Esophagus (tissue), 2 donors: ENCODE measurements at regions not wholly inside any gene's neighbourhood (a gene's known extent, or its start where the extent isn't known, plus 50 kb on each side); places are given as distances from the start of the nearest gene placed in this dataset.

Source experiments
- H3K27ac ChIP-seq, 2 donors: one replicate each; pipeline ENCODE4 v1.5.1; 2013; ENCODE audit warnings: low read depth in 2 of 2, mild to moderate bottlenecking in 2 of 2, inconsistent platforms in 1 of 2, low read length in 1 of 2, moderate library complexity in 1 of 2
- H3K27me3 ChIP-seq, 2 donors: one replicate each; pipeline ENCODE4 v1.6.1; 2013; ENCODE audit warnings: low read length in 2 of 2, control low read depth in 1 of 2, mild to moderate bottlenecking in 1 of 2; ENCODE audit not compliant: insufficient read depth in 2 of 2, control insufficient read depth in 1 of 2
- H3K36me3 ChIP-seq, 2 donors: one replicate each; pipeline ENCODE4 v1.6.1; 2013; ENCODE audit warnings: low read length in 1 of 2; ENCODE audit not compliant: control insufficient read depth in 2 of 2, insufficient read depth in 2 of 2
- H3K4me1 ChIP-seq, 2 donors: one replicate each; pipeline ENCODE4 v1.6.1; 2013; ENCODE audit warnings: low read length in 1 of 2; ENCODE audit not compliant: control insufficient read depth in 2 of 2, insufficient read depth in 2 of 2
- H3K4me3 ChIP-seq, 2 donors: one replicate each; pipeline ENCODE4 v1.5.1; 2013; ENCODE audit warnings: low read length in 2 of 2, mild to moderate bottlenecking in 2 of 2, low read depth in 1 of 2, moderate library complexity in 1 of 2
- H3K9me3 ChIP-seq, 2 donors: one replicate each; pipeline ENCODE4 v1.6.1; 2013; ENCODE audit warnings: mild to moderate bottlenecking in 2 of 2, low read depth in 1 of 2, low read length in 1 of 2, moderate library complexity in 1 of 2; ENCODE audit not compliant: control insufficient read depth in 2 of 2, insufficient read depth in 1 of 2
- WGBS, 2 donors: extraction: QIAGEN DNeasy Blood & Tissue Kit; methylation state at CpG; one replicate each; pipeline ENCODE4 v1.1.7; 2013; 5-methylcytosine and 5-hydroxymethylcytosine counted together
- donor health status: healthy with polysubstance abuse.
- donor health status: Bipolar disorder and iron deficiency.

DNA sequence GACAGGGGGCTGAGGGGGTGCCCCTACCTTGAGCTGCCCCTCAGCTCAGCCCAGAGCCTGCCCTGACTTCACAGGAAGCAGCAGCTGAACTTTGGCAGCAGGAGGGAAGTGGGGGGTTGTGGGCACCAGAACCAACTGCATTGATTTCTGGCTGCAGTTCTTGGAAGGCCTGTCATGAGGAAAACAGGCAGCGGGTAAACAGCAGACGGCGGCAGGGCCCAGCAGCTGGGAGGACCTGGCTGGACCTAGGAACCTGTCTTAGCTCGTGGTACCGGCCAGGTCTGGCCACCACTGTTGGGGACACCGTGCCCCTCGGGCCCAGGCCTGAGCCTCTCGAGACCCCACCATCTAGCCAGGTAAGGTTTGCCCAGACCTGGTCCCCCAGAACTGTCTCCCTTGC lies 154.2 kb upstream of the MYL2 start:
- no peak overlapping the region for H3K27ac ChIP-seq
- H3K4me3 ChIP-seq, result no peak overlapping the region
- no peaks in the 10 kb centered on the region for H3K36me3 ChIP-seq
- no peaks in the 10 kb centered on the region for H3K9me3 ChIP-seq
- H3K4me1 ChIP-seq, result no peaks in the 10 kb centered on the region
- H3K27me3 ChIP-seq, result no peaks in the 10 kb centered on the region
- 65 to 80% methylated on average over 8 of the region's 8 CpGs for WGBS, 2 donors

- WGBS, 2 donors, result 84 to 88% methylated on average over 4 of the region's 4 CpGs
- no peaks in the 10 kb centered on the region for H3K27me3 ChIP-seq
- no peak overlapping the region for H3K4me3 ChIP-seq
These were observed 153.0 kb upstream of the MYL2 start for GRCh38 chr12:111073370-111073769.

GRCh38 chr12:111072299-111072698 lies 151.9 kb upstream of the MYL2 start:
- no peaks in the 10 kb centered on the region for H3K36me3 ChIP-seq

More at GRCh38 chr12:111073370-111073769, 153.0 kb upstream of the MYL2 start:
- H3K27ac ChIP-seq, result no peak overlapping the region
- no peaks in the 10 kb centered on the region for H3K36me3 ChIP-seq
- no peaks in the 10 kb centered on the region for H3K9me3 ChIP-seq
- no peaks in the 10 kb centered on the region for H3K4me1 ChIP-seq

GRCh38 chr12:111069886-111070285 lies 149.5 kb upstream of the MYL2 start:
- Histone ChIP-seq H3K27ac (no peak overlapping the region), H3K36me3 (no peaks in the 10 kb centered on the region), H3K9me3 (no peaks in the 10 kb centered on the region), H3K4me1 (no peaks in the 10 kb centered on the region), H3K27me3 (no peaks in the 10 kb centered on the region), H3K4me3 (no peak overlapping the region)
- WGBS, 2 donors, result 85 to 95% methylated on average over 4 of the region's 4 CpGs

More at GRCh38 chr12:111072299-111072698, 151.9 kb upstream of the MYL2 start:
- Histone ChIP-seq H3K27me3 (no peaks in the 10 kb centered on the region), H3K4me1 (no peaks in the 10 kb centered on the region), H3K9me3 (no peaks in the 10 kb centered on the region), H3K27ac (no peak overlapping the region), H3K4me3 (no peak overlapping the region)

DNA sequence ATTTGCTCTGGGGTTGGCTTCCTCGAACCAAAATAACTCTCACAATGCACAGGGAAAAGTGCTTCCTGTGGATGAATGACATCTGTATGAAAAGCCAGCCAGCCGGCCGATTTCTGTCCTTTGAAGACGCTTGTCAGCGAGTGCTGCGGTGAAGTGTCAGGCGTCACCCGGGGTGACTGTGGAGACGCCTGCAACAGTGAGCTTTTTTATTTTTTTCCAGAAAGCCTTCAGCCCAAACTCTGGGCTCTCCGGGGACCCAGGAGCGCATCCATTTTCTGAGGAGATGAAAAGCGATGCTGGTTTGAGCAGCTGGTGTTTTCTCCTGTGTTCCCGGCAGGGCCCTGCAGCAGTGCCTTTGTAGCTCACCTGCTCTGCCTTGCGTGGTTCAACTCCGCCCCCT lies 147.9 kb upstream of the MYL2 start:
- no peaks in the 10 kb centered on the region for H3K4me1 ChIP-seq
- H3K4me3 ChIP-seq, result no peak overlapping the region
- H3K27me3 ChIP-seq, result no peaks in the 10 kb centered on the region
- 40 to 41% methylated on average over 15 of the region's 15 CpGs for WGBS, 2 donors
- no peaks in the 10 kb centered on the region for H3K36me3 ChIP-seq
- H3K27ac ChIP-seq, result no peak overlapping the region
- H3K9me3 ChIP-seq, result no peaks in the 10 kb centered on the region

DNA sequence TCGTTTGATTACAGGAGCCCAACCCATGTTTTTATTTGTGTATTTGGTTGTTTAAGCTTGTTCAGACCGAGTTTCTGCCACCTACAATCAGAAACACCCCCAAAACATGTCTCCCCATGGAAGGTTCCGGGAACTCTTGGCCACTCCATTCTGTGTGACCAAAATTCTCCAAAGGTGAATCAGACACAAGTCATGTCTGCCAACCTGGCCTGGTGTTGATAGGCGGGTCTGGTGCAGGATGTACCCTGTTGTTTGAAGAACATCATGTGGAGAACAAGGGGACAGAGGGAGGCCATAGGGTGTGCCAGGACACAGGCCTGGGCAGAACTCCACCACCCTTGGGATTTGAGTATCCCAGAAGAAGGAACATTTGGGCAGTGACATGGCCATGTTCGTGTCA lies 147.1 kb upstream of the MYL2 start:
- Histone ChIP-seq H3K36me3 (no peaks in the 10 kb centered on the region), H3K27ac (no peak overlapping the region), H3K4me3 (no peak overlapping the region), H3K9me3 (no peaks in the 10 kb centered on the region), H3K4me1 (no peaks in the 10 kb centered on the region), H3K27me3 (no peaks in the 10 kb centered on the region)
- 72 to 75% methylated on average over 5 of the region's 5 CpGs for WGBS, 2 donors

DNA sequence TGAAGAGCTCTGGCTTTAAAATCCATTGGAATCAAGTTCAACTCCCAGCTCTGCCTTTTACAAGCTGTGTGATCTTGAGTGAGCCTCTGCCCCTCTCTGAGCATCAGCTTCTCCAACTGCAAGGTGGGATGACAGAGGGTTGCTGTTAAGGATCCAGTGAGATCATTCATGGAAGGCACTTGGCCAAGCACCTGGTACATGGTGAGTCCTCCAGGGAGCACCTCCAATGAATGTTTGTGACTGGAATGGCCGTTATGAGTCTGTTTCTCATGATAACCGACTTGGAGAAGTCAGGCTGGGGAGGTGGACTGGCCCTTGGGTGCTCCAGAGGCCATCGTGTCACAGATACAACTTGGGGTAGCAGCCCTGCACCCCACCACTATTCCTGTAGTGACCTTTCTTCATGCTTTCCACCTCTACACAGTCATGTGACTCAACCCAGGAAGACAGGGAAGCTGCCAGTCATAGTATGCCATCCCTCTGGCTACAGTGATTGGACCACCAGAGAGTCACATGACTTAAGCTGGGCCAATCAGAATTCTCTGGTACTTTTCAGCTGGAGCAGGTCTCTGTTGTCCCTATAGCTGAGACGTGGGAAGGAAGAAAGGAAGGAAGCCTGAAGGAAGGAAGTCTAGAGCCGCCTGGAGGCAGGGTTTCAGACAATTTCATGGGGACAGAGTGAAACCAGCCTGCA lies 146.5 kb upstream of the MYL2 start:
- no peaks in the 10 kb centered on the region for H3K36me3 ChIP-seq
- H3K9me3 ChIP-seq, result no peaks in the 10 kb centered on the region
- 68 to 75% methylated on average over 5 of the region's 5 CpGs for WGBS, 2 donors
- no peaks in the 10 kb centered on the region for H3K4me1 ChIP-seq
- H3K27me3 ChIP-seq, result no peaks in the 10 kb centered on the region
- no peak overlapping the region for H3K27ac ChIP-seq
- H3K4me3 ChIP-seq, result no peak overlapping the region

GRCh38 chr12:111064982-111065381 lies 144.6 kb upstream of the MYL2 start:
- no peaks in the 10 kb centered on the region for H3K9me3 ChIP-seq
- H3K4me1 ChIP-seq, result no peaks in the 10 kb centered on the region
- WGBS, 2 donors, result 92 to 94% methylated on average over 2 of the region's 2 CpGs
- no peaks in the 10 kb centered on the region for H3K27me3 ChIP-seq
- H3K27ac ChIP-seq, result no peak overlapping the region
- H3K36me3 ChIP-seq, result no peaks in the 10 kb centered on the region
- H3K4me3 ChIP-seq, result no peak overlapping the region

- WGBS, 2 donors, result 94% methylated on average over 3 of the region's 3 CpGs
- no peaks in the 10 kb centered on the region for H3K9me3 ChIP-seq
- no peaks in the 10 kb centered on the region for H3K4me1 ChIP-seq
- H3K27ac ChIP-seq, result no peak overlapping the region
- H3K4me3 ChIP-seq, result no peak overlapping the region
- H3K36me3 ChIP-seq, result no peaks in the 10 kb centered on the region
- H3K27me3 ChIP-seq, result no peaks in the 10 kb centered on the region
These were observed 143.8 kb upstream of the MYL2 start for GRCh38 chr12:111064154-111064553.

GRCh38 chr12:111063295-111064026 lies 143.1 kb upstream of the MYL2 start:
- H3K27me3 ChIP-seq, result no peaks in the 10 kb centered on the region
- H3K36me3 ChIP-seq, result no peaks in the 10 kb centered on the region
- no peak overlapping the region for H3K4me3 ChIP-seq
- H3K27ac ChIP-seq, result no peak overlapping the region
- no peaks in the 10 kb centered on the region for H3K9me3 ChIP-seq
- no peaks in the 10 kb centered on the region for H3K4me1 ChIP-seq
- 65 to 77% methylated on average over 22 of the region's 22 CpGs for WGBS, 2 donors
